Natural killer cell (primary cell): ENCODE measurements at regions not wholly inside any gene's neighbourhood (a gene's known extent, or its start where the extent isn't known, plus 50 kb on each side); places are given as distances from the start of the nearest gene placed in this dataset.

Experiments used
- ATAC-seq, 3 donors: fragments of 150-1000 bp in 2 of 3; fragments of 200-7000 bp in 1 of 3; cut with Tn5 transposase; 1 replicate in 1 of 3; 2 replicates in 2 of 3; pipeline ENCODE4 v1.10.0; 2021; ENCODE audit warnings: mild to moderate bottlenecking in 2 of 3, moderate library complexity in 2 of 3
- DNase-seq, 2 donors: peaks; one replicate each; pipeline versions ENCODE4 v3.0.0 to v3.0.0-alpha.2; 2013 to 2021; ENCODE audit warnings: mixed read lengths in 1 of 2
- H3K27ac ChIP-seq: one replicate; pipeline ENCODE4 v1.5.1; 2013; ENCODE audit warnings: mild to moderate bottlenecking, low read length
- H3K27me3 ChIP-seq: one replicate; pipeline ENCODE4 v1.6.1; 2013; ENCODE audit warnings: low read length; ENCODE audit not compliant: control insufficient read depth, insufficient read depth
- H3K36me3 ChIP-seq: one replicate; pipeline ENCODE4 v1.6.1; 2013; ENCODE audit warnings: low read length; ENCODE audit not compliant: control insufficient read depth, insufficient read depth
- H3K4me1 ChIP-seq: one replicate; pipeline ENCODE4 v1.6.1; 2013; ENCODE audit warnings: low read length; ENCODE audit not compliant: control insufficient read depth, insufficient read depth
- H3K4me3 ChIP-seq: one replicate; pipeline ENCODE4 v1.5.1; 2013; ENCODE audit warnings: low read length
- H3K9me3 ChIP-seq: one replicate; pipeline ENCODE4 v1.6.1; 2013; ENCODE audit warnings: low read length; ENCODE audit not compliant: control insufficient read depth, insufficient read depth
- H3K27ac Mint-ChIP-seq, 2 donors: one replicate each; pipeline ENCODE4 v1.8.0; 2022; ENCODE audit warnings: mild to moderate bottlenecking in 2 of 2, mixed read lengths in 2 of 2, moderate library complexity in 1 of 2
- H3K27me3 Mint-ChIP-seq, 2 donors: one replicate each; pipeline ENCODE4 v1.8.0; 2022; ENCODE audit warnings: low read depth in 2 of 2, mixed read lengths in 2 of 2
- H3K36me3 Mint-ChIP-seq: one replicate; pipeline ENCODE4 v1.8.0; 2022; ENCODE audit warnings: mixed read lengths
- H3K4me1 Mint-ChIP-seq, 2 donors: one replicate each; pipeline ENCODE4 v1.8.0; 2022; ENCODE audit warnings: mixed read lengths in 2 of 2
- H3K4me3 Mint-ChIP-seq: one replicate; pipeline ENCODE4 v1.8.0; 2022; ENCODE audit warnings: mild to moderate bottlenecking, moderate library complexity, mixed read lengths
- H3K9me3 Mint-ChIP-seq, 2 donors: one replicate each; pipeline ENCODE4 v1.8.0; 2022; ENCODE audit warnings: mixed read lengths in 2 of 2
- WGBS: methylation state at CpG from one replicate; pipeline ENCODE4 v1.1.7; 2013; ENCODE audit warnings: missing lambda C conversion rate; ENCODE audit not compliant: insufficient coverage; 5-methylcytosine and 5-hydroxymethylcytosine counted together
- intact Hi-C: fragments of 100-400 bp; cut with micrococcal nuclease; formaldehyde crosslinking; loops from one replicate; pipeline ENCODE4 v1.14.2; 2022
- TF ChIP-seq, protein P1 (sequence below): fragments of 200-600 bp; IDR thresholded peaks from one replicate; pipeline ENCODE4 v1.8.0; 2022; ENCODE audit warnings: antibody characterized with exemption

DNA sequence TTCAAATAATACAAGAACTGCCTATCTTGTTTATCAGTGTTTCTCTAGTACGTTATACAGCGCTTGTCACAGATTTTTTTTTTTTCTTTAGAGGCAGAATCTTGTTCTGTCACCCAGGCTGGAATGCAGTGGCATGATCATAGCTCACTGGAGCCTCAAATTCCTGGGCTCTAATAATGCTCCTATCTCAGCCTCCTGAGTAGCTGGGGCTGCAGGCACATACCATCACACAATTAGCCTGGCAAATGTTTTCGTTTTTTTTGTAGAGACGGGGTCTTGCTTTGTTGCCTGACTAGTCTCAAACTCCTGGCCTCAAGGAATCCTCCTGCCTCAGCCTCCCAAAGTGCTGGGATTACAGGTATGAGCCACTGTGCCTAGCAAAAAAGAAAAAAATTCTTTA, 66.0 kb upstream of the FREM2 start:
- no peak overlapping the region for H3K27ac Mint-ChIP-seq
- no peaks in the 10 kb centered on the region for H3K4me1 ChIP-seq
- DNase-seq, result no peak
- no peak overlapping the region for H3K27ac ChIP-seq
- no peaks in the 10 kb centered on the region for H3K9me3 ChIP-seq
- TF ChIP-seq, protein P1, sequence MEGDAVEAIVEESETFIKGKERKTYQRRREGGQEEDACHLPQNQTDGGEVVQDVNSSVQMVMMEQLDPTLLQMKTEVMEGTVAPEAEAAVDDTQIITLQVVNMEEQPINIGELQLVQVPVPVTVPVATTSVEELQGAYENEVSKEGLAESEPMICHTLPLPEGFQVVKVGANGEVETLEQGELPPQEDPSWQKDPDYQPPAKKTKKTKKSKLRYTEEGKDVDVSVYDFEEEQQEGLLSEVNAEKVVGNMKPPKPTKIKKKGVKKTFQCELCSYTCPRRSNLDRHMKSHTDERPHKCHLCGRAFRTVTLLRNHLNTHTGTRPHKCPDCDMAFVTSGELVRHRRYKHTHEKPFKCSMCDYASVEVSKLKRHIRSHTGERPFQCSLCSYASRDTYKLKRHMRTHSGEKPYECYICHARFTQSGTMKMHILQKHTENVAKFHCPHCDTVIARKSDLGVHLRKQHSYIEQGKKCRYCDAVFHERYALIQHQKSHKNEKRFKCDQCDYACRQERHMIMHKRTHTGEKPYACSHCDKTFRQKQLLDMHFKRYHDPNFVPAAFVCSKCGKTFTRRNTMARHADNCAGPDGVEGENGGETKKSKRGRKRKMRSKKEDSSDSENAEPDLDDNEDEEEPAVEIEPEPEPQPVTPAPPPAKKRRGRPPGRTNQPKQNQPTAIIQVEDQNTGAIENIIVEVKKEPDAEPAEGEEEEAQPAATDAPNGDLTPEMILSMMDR, result no peak
- no peaks in the 10 kb centered on the region for H3K4me1 Mint-ChIP-seq
- H3K36me3 Mint-ChIP-seq, result no peaks in the 10 kb centered on the region
- H3K4me3 Mint-ChIP-seq, result no peak overlapping the region
- no peak overlapping the region for H3K4me3 ChIP-seq
- H3K36me3 ChIP-seq, result no peaks in the 10 kb centered on the region
- intact Hi-C loops, result no loop called here
- no peaks in the 10 kb centered on the region for H3K27me3 ChIP-seq
- 86% methylated on average over 4 of the region's 4 CpGs for WGBS
- peaks cover 0 to 2% of the 10 kb centered on the region in 2 donors for H3K27me3 Mint-ChIP-seq
- peaks cover 3 to 9% of the 10 kb centered on the region in 2 donors for H3K9me3 Mint-ChIP-seq
- no peak for ATAC-seq

DNA sequence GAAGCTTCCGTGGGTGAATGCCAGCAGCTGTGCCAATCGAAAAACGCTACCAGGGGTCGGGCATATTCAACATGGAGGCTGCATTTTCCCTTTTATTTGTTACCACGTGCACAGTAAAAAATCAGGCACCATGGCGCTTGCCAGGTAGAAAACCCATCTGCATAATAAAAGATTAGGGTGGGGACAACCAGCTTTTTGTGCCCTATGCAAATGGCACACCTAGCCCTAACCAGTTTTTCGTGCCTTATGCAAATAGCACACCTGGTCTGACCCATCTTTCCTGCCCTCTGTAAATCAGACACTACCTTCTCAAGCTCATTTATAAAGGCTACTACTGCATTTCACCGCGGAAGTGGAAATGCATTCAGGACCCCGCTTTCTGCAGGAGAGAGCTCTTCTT, 62.1 kb upstream of the FREM2 start:
- H3K27ac ChIP-seq, result no peak overlapping the region
- 45% methylated on average over 10 of the region's 10 CpGs for WGBS
- Mint-ChIP-seq H3K9me3 (peaks cover 8 to 10% of the 10 kb centered on the region in 2 donors), H3K27ac (no peak overlapping the region), H3K4me3 (no peak overlapping the region), H3K4me1 (no peaks in the 10 kb centered on the region), H3K36me3 (no peaks in the 10 kb centered on the region), H3K27me3 (peaks cover 0 to 2% of the 10 kb centered on the region in 2 donors)
- H3K4me1 ChIP-seq, result no peaks in the 10 kb centered on the region
- H3K9me3 ChIP-seq, result no peaks in the 10 kb centered on the region
- ATAC-seq (no peak), DNase-seq (no peak)
- no peaks in the 10 kb centered on the region for H3K36me3 ChIP-seq
- H3K4me3 ChIP-seq, result no peak overlapping the region
- TF ChIP-seq, protein P1, result no peak
- no peaks in the 10 kb centered on the region for H3K27me3 ChIP-seq
- intact Hi-C loops, result no loop called here

DNA sequence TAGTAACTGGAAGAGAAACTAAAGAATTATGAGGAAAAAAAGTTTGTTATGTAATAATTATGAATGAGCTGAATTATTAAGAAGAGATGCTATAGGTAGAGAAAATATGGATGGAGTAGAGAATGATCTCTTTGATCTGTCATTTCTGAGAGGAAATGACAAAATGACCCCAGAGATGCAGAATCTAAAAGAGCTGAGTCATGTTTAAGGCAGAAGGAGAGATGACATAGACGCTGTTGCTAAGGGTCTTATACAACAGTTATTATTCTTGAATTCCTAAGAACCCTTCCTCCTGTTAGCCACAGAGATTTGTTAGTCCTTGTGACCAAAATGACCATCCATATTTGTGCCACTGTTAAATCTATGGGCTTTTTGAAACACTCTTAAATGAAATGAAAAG, 58.3 kb upstream of the FREM2 start:
- no peak overlapping the region for H3K4me3 Mint-ChIP-seq
- Histone ChIP-seq H3K4me1 (no peaks in the 10 kb centered on the region), H3K27ac (no peak overlapping the region), H3K9me3 (no peaks in the 10 kb centered on the region), H3K27me3 (no peaks in the 10 kb centered on the region), H3K4me3 (no peak overlapping the region), H3K36me3 (no peaks in the 10 kb centered on the region)
- TF ChIP-seq, protein P1, result no peak
- 43% methylated on average over 1 of the region's 1 CpG for WGBS
- H3K27ac Mint-ChIP-seq, result no peak overlapping the region
- peaks cover 0 to 2% of the 10 kb centered on the region in 2 donors for H3K27me3 Mint-ChIP-seq
- ATAC-seq (no peak), DNase-seq (no peak)
- peaks cover 8 to 12% of the 10 kb centered on the region in 2 donors for H3K9me3 Mint-ChIP-seq
- no peaks in the 10 kb centered on the region for H3K36me3 Mint-ChIP-seq
- intact Hi-C loops, result no loop called here
- no peaks in the 10 kb centered on the region for H3K4me1 Mint-ChIP-seq

DNA sequence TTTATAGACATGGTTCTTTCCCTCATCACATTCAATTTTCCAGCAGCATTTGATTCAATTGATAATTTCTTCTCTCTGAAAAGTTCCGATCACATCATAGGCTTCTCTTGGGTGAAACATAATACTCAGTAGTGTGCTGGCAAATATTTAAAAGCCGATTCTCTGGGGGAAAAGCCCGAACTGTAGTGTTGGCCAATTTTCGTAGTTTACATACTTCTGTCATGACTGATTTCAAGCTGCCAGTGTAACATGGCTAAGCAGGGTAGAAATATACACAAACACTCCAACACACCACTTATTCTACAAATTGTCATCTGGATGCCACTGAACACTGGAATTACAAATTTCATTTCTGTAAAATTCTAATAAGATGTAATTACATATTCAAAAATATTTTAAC, 56.1 kb upstream of the FREM2 start:
- Histone ChIP-seq H3K4me3 (no peak overlapping the region), H3K27me3 (no peaks in the 10 kb centered on the region), H3K36me3 (no peaks in the 10 kb centered on the region), H3K4me1 (no peaks in the 10 kb centered on the region), H3K27ac (no peak overlapping the region), H3K9me3 (no peaks in the 10 kb centered on the region)
- no peaks in the 10 kb centered on the region for H3K27me3 Mint-ChIP-seq
- TF ChIP-seq, protein P1, result no peak
- H3K4me3 Mint-ChIP-seq, result no peak overlapping the region
- 85% methylated on average over 4 of the region's 4 CpGs for WGBS
- no peaks in the 10 kb centered on the region for H3K36me3 Mint-ChIP-seq
- ATAC-seq, result no peak
- no peaks in the 10 kb centered on the region for H3K4me1 Mint-ChIP-seq
- H3K27ac Mint-ChIP-seq, result no peak overlapping the region
- no peak for DNase-seq
- intact Hi-C loops, result no loop called here
- peaks cover 7 to 8% of the 10 kb centered on the region in 2 donors for H3K9me3 Mint-ChIP-seq
